DOHH2 (cell line): ENCODE measurements at regions not wholly inside any gene's neighbourhood (a gene's known extent, or its start where the extent isn't known, plus 50 kb on each side); places are given as distances from the start of the nearest gene placed in this dataset.

ENCODE experiments used
- CTCF ChIP-seq: fragments of 200-600 bp; sonication (generic); IDR thresholded peaks from one replicate; pipeline ENCODE4 v1.5.1; 2014; ENCODE audit warnings: antibody characterized with exemption, mild to moderate bottlenecking, low read depth, low read length; ENCODE audit not compliant: poor library complexity, severe bottlenecking
- EZH2phosphoT487 ChIP-seq: fragments of 200-600 bp; sonication (generic); IDR thresholded peaks from 2 replicates; pipeline ENCODE4 v1.6.1; 2017; ENCODE audit warnings: borderline replicate concordance, mild to moderate bottlenecking, antibody characterized with exemption, low read length, moderate library complexity, mixed read lengths

GRCh38 chr4:181823645-181824044 is 419.6 kb upstream of the TENM3 start:
- TF ChIP-seq CTCF (no peak), EZH2phosphoT487 (no peak)
